ENCODE measurements at regions not wholly inside any gene's neighbourhood (a gene's known extent, or its start where the extent isn't known, plus 50 kb on each side); places are given as distances from the start of the nearest gene placed in this dataset.

GRCh38 chr20:54879393-54879792 is 404.0 kb downstream of the DOK5 start:
- no peak overlapping the region for H3K27ac ChIP-seq
- H3K4me1 ChIP-seq = no peaks in the 10 kb centered on the region
- no peak for ATAC-seq (ENCODE audit: low FRiP score in 2 of 2)
- TF ChIP-seq POLR2A (IDR thresholded peaks at IDR 0.05) (no peak), POLR2AphosphoS5 (IDR thresholded peaks at IDR 0.05) (no peak), EP300 (IDR thresholded peaks at IDR 0.05) (no peak)
- TF ChIP-seq, protein P1, sequence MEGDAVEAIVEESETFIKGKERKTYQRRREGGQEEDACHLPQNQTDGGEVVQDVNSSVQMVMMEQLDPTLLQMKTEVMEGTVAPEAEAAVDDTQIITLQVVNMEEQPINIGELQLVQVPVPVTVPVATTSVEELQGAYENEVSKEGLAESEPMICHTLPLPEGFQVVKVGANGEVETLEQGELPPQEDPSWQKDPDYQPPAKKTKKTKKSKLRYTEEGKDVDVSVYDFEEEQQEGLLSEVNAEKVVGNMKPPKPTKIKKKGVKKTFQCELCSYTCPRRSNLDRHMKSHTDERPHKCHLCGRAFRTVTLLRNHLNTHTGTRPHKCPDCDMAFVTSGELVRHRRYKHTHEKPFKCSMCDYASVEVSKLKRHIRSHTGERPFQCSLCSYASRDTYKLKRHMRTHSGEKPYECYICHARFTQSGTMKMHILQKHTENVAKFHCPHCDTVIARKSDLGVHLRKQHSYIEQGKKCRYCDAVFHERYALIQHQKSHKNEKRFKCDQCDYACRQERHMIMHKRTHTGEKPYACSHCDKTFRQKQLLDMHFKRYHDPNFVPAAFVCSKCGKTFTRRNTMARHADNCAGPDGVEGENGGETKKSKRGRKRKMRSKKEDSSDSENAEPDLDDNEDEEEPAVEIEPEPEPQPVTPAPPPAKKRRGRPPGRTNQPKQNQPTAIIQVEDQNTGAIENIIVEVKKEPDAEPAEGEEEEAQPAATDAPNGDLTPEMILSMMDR (IDR thresholded peaks at IDR 0.05) = no peak
- DNase-seq = no peak
- no peaks in the 10 kb centered on the region for H3K27me3 ChIP-seq
- WGBS, 2 donors = 70 to 78% methylated on average over 1 of the region's 1 CpG
- no peaks in the 10 kb centered on the region for H3K36me3 ChIP-seq
- H3K9me3 ChIP-seq = no peaks in the 10 kb centered on the region
- no peak overlapping the region for H3K4me3 ChIP-seq

- Histone ChIP-seq H3K27ac (no peak overlapping the region), H3K27me3 (no peaks in the 10 kb centered on the region), H3K4me1 (no peaks in the 10 kb centered on the region), H3K36me3 (no peaks in the 10 kb centered on the region), H3K4me3 (no peak overlapping the region), H3K9me3 (no peaks in the 10 kb centered on the region)
- ATAC-seq (ENCODE audit: low FRiP score in 2 of 2) = no peak
- DNase-seq = no peak
- TF ChIP-seq POLR2AphosphoS5 (IDR thresholded peaks at IDR 0.05) (no peak), EP300 (IDR thresholded peaks at IDR 0.05) (no peak)
- 87 to 94% methylated on average over 3 of the region's 3 CpGs for WGBS, 2 donors
These were observed 399.9 kb downstream of the DOK5 start for GRCh38 chr20:54875307-54875706.

GRCh38 chr20:54874718-54875117 is 399.3 kb downstream of the DOK5 start:
- Histone ChIP-seq H3K27ac (no peak overlapping the region), H3K4me3 (no peak overlapping the region), H3K9me3 (no peaks in the 10 kb centered on the region), H3K27me3 (no peaks in the 10 kb centered on the region), H3K4me1 (no peaks in the 10 kb centered on the region), H3K36me3 (no peaks in the 10 kb centered on the region)
- TF ChIP-seq, protein P1 (IDR thresholded peaks at IDR 0.05) = no peak
- TF ChIP-seq EP300 (IDR thresholded peaks at IDR 0.05) (no peak), POLR2AphosphoS5 (IDR thresholded peaks at IDR 0.05) (no peak), POLR2A (IDR thresholded peaks at IDR 0.05) (no peak)
- 85 to 86% methylated on average over 5 of the region's 5 CpGs for WGBS, 2 donors
- DNase-seq = no peak
- ATAC-seq (ENCODE audit: low FRiP score in 2 of 2) = no peak

DNA sequence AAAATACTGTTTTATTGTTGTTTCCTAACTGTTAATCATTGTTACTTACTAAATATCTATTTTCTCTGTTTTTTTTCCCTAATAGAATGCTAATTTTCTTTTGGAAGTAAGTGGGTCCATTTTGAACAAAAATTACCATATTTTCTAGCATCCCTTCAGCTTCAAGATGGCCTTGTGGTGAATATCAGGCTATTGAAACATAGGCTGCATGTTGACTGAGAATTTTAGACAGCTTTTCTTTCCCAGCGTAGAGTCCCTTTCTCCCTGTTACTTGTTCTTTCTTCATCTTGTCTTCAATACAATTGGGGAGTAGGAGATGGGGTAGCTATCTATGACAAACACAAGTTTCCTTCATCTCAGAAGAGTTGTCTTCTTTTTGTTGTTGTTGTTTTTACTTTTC is 397.0 kb downstream of the DOK5 start:
- Histone ChIP-seq H3K27me3 (no peaks in the 10 kb centered on the region), H3K27ac (no peak overlapping the region), H3K9me3 (no peaks in the 10 kb centered on the region), H3K4me3 (no peak overlapping the region), H3K36me3 (no peaks in the 10 kb centered on the region), H3K4me1 (no peaks in the 10 kb centered on the region)
- ATAC-seq (ENCODE audit: low FRiP score in 2 of 2) (no peak), DNase-seq (no peak)
- 80 to 90% methylated on average over 1 of the region's 1 CpG for WGBS, 2 donors
- TF ChIP-seq POLR2AphosphoS5 (IDR thresholded peaks at IDR 0.05) = no peak
- TF ChIP-seq, protein P1 (IDR thresholded peaks at IDR 0.05) = no peak
- TF ChIP-seq EP300 (IDR thresholded peaks at IDR 0.05) = no peak
- TF ChIP-seq POLR2A (IDR thresholded peaks at IDR 0.05) = no peak

GRCh38 chr20:54869765-54870164 is 394.4 kb downstream of the DOK5 start:
- 59 to 63% methylated on average over 3 of the region's 3 CpGs for WGBS, 2 donors
- no peak for DNase-seq
- TF ChIP-seq POLR2AphosphoS5 (IDR thresholded peaks at IDR 0.05) = no peak
- no peak for TF ChIP-seq EP300 (IDR thresholded peaks at IDR 0.05)
- no peak for TF ChIP-seq POLR2A (IDR thresholded peaks at IDR 0.05)
- TF ChIP-seq, protein P1 (IDR thresholded peaks at IDR 0.05) = no peak
- Histone ChIP-seq H3K27me3 (no peaks in the 10 kb centered on the region), H3K4me3 (no peak overlapping the region), H3K4me1 (no peaks in the 10 kb centered on the region), H3K36me3 (no peaks in the 10 kb centered on the region), H3K27ac (no peak overlapping the region), H3K9me3 (no peaks in the 10 kb centered on the region)
- no peak for ATAC-seq (ENCODE audit: low FRiP score in 2 of 2)
